ENCODE measurements at regions not wholly inside any gene's neighbourhood (a gene's known extent, or its start where the extent isn't known, plus 50 kb on each side); places are given as distances from the start of the nearest gene placed in this dataset.

DNA sequence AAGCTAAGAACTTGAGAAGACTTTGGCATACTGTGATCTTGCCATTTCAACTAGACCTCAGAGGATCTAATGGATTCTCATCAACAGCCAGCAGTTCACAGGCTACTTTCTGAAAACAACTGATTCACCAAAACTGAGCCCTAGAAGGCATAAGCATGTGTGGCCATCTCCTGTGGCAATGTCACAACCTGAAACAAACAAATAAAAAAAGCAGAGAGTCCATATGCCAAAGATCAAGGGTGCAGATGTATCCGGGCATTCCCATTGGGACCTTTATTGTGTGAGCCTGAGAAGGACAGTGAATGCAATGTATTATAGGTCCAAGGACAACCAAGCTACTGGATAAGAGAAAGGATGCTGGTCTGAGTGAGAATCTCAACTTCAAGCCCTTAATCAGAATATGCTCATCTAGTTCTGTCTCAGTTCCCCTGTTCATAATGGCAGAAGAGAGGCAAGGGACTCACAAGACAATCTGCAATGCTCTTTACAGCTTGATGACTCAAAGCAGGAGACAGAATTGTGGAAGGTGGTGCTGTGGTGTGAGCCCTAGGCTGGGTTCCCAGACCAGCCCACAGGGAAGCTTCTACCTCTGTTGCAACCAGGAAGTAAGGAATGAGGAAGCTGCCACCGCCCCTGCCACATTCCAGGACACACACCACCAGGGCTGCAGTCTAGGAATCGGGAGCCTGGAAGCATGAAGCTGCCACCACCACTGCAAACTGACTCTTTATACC lies 133.7 kb downstream of the RAP2A start:
- H3K27ac Mint-ChIP-seq = no peak overlapping the region
- H3K4me1 Mint-ChIP-seq = peaks cover 3% of the 10 kb centered on the region
- peaks cover 69% of the 10 kb centered on the region for H3K27me3 Mint-ChIP-seq
- DNase-seq (no peak), ATAC-seq (no peak)
- no peaks in the 10 kb centered on the region for H3K36me3 Mint-ChIP-seq (ENCODE audit: low read depth)
- H3K9me3 ChIP-seq (ENCODE audit: control insufficient read depth, low read length, poor library complexity, severe bottlenecking) = no peaks in the 10 kb centered on the region
- no peak overlapping the region for H3K4me3 Mint-ChIP-seq

DNA sequence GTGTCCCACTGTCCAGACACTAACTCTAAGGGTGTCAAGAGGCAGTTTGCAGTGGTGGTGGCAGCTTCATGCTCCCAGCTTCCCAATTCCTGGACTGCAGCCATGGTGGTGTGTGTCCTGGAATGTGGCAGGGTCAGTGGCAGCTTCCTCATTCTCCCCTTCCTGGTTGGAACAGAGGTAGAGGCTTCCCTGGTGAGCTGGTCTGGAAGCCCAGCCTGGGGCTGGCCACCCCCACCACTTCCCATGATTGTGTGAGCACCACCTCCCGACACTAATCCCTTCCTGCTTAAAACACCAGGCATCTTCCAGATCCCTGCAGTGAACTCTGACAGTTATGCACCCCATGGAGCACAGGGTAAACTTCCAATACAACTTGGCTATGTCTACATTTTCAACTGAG lies 134.9 kb downstream of the RAP2A start:
- Mint-ChIP-seq H3K4me1 (peaks cover 3% of the 10 kb centered on the region), H3K36me3 (ENCODE audit: low read depth) (no peaks in the 10 kb centered on the region), H3K27me3 (peaks cover 71% of the 10 kb centered on the region), H3K4me3 (no peak overlapping the region), H3K27ac (no peak overlapping the region)
- ATAC-seq (no peak), DNase-seq (no peak)
- H3K9me3 ChIP-seq (ENCODE audit: control insufficient read depth, low read length, poor library complexity, severe bottlenecking) = no peaks in the 10 kb centered on the region

DNA sequence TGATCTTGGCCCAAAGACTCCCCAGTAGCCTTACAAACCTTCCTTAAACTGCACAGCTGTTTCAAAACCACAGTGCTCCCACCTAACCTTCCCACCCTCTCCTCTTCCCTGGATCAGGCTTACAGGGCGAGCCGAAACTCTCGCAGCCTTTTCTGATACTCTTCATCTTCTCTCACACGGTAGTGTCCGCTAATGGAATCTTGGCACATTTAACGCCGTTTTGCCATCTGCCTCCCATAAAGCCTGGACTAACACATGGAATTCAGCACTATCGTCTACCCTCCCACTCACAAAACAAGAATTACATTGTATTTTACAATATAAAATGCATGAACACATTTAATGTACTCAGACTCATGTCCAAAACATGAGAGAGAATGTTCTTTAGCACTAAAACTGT lies 135.9 kb downstream of the RAP2A start:
- no peak overlapping the region for H3K27ac Mint-ChIP-seq
- ATAC-seq = no peak

DNA sequence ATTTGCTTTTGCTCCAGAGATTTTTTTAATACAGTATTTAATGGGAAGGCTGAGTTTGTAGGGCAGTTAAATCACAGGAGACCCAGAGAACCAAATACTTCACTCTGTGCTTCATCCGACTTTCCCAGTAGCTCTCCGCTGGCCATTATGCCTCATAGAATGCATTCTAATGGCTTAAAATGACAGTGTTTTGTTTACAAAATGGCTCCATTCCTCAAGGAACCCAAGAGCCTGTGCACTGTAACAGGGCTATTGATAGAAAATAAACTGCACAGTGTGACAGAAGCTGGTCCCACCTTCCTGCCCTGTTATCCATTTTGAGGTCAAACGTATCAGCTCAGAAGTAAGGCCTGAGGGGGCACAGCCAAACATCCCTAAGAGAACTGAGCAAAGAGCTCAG lies 136.5 kb downstream of the RAP2A start:
- H3K4me1 Mint-ChIP-seq = peaks cover 3% of the 10 kb centered on the region
- H3K27me3 Mint-ChIP-seq = peaks cover 55% of the 10 kb centered on the region
- no peaks in the 10 kb centered on the region for H3K36me3 Mint-ChIP-seq (ENCODE audit: low read depth)
- no peak overlapping the region for H3K27ac Mint-ChIP-seq
- no peak overlapping the region for H3K4me3 Mint-ChIP-seq
- DNase-seq (no peak), ATAC-seq (no peak)
- H3K9me3 ChIP-seq (ENCODE audit: control insufficient read depth, low read length, poor library complexity, severe bottlenecking) = no peaks in the 10 kb centered on the region

More for the DNA sequence above, 135.9 kb downstream of the RAP2A start:
- Mint-ChIP-seq H3K4me1 (peaks cover 3% of the 10 kb centered on the region), H3K36me3 (ENCODE audit: low read depth) (no peaks in the 10 kb centered on the region), H3K4me3 (no peak overlapping the region), H3K27me3 (peaks cover 61% of the 10 kb centered on the region)
- DNase-seq = no peak
- no peaks in the 10 kb centered on the region for H3K9me3 ChIP-seq (ENCODE audit: control insufficient read depth, low read length, poor library complexity, severe bottlenecking)

DNA sequence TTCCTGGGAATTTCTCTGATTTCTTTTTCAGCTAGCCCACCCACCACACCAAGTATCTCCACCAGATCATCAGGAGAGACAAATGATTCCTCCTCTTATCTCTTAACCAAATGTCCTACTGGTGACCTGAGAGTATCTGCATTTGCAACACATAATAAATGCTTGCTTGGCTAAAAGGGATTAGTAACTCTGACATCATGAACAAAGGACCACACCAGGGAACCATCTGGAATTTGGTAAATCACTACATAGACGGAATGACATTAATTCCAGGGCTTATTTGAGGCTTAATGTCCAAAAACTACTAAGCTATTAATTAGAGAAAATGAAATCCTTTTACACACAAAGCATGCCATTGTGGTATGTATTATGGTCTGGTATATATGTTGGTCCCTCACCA lies 139.0 kb downstream of the RAP2A start:
- H3K27ac Mint-ChIP-seq = no peak overlapping the region
- DNase-seq = no peak
- H3K27me3 Mint-ChIP-seq = peaks cover 35% of the 10 kb centered on the region
- no peaks in the 10 kb centered on the region for H3K36me3 Mint-ChIP-seq (ENCODE audit: low read depth)
- H3K9me3 ChIP-seq (ENCODE audit: control insufficient read depth, low read length, poor library complexity, severe bottlenecking) = no peaks in the 10 kb centered on the region
- ATAC-seq = no peak
- H3K4me3 Mint-ChIP-seq = no peak overlapping the region
- H3K4me1 Mint-ChIP-seq = no peaks in the 10 kb centered on the region

DNA sequence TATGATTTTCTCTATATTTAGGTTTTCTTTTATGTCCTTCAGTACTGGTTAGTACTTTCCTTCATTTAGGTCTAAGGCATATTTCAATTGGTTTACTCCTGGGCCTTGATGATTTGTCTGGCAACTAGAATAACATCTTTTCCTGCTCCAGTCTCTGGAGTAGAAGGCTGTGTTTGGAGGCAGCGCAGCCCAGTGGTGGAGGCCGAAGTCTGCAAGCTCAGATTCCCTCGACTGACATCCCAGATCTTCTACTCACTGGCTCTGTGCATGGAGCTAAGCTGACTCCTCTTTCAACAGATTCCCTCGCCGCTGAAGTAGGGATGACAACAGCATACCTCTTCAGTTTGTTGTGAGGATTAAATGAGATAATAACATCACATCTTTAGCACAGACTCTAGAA lies 141.0 kb downstream of the RAP2A start:
- no peaks in the 10 kb centered on the region for H3K9me3 ChIP-seq (ENCODE audit: control insufficient read depth, low read length, poor library complexity, severe bottlenecking)
- Mint-ChIP-seq H3K36me3 (ENCODE audit: low read depth) (no peaks in the 10 kb centered on the region), H3K4me1 (no peaks in the 10 kb centered on the region), H3K27me3 (peaks cover 26% of the 10 kb centered on the region), H3K4me3 (no peak overlapping the region), H3K27ac (no peak overlapping the region)
- no peak for DNase-seq
- ATAC-seq = no peak

DNA sequence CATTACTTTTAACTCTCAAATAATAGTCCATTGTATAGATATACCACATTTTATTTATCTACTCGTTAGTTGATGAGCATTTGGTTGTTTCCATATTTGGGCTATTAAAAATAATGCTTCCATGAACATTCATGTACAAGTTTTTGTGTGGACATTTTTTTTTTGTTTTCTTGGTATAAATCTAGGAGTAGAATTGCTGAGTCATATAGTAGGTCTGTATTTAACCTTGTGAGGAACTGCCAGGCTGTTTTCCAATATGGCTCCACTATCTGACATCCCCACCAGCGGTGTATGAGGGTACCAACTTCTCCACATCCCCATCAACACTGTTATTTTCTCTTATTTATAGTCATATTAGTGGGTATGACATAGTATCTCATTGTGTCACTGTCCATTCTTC lies 143.1 kb downstream of the RAP2A start:
- peaks cover 14% of the 10 kb centered on the region for H3K27me3 Mint-ChIP-seq
- ATAC-seq = no peak
- no peak for DNase-seq
- H3K4me1 Mint-ChIP-seq = no peaks in the 10 kb centered on the region
- H3K27ac Mint-ChIP-seq = no peak overlapping the region
- H3K36me3 Mint-ChIP-seq (ENCODE audit: low read depth) = no peaks in the 10 kb centered on the region
- no peaks in the 10 kb centered on the region for H3K9me3 ChIP-seq (ENCODE audit: control insufficient read depth, low read length, poor library complexity, severe bottlenecking)
- no peak overlapping the region for H3K4me3 Mint-ChIP-seq

DNA sequence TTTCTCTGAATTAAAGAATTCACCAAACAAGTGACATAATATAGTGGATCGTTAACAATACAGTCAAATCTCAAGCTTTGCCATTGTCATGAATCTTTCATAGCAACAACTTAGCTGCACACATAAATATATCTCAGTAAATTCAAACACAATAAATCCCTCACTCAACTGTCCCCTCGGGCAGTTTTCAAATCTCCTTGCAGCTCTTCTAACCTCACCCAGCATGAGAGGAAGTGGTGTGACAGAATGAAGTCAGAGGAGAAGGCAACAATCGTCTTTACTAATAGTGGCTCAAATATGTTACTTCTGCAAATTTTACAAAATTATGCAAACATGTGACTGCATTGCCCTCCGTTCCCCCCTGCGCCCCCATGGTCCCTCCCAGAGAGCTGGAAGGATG lies 148.2 kb downstream of the RAP2A start:
- DNase-seq (no peak), ATAC-seq (no peak)
- no peaks in the 10 kb centered on the region for H3K9me3 ChIP-seq (ENCODE audit: control insufficient read depth, low read length, poor library complexity, severe bottlenecking)
- Mint-ChIP-seq H3K4me3 (no peak overlapping the region), H3K4me1 (no peaks in the 10 kb centered on the region), H3K27ac (no peak overlapping the region), H3K36me3 (ENCODE audit: low read depth) (no peaks in the 10 kb centered on the region), H3K27me3 (peaks cover 25% of the 10 kb centered on the region)

DNA sequence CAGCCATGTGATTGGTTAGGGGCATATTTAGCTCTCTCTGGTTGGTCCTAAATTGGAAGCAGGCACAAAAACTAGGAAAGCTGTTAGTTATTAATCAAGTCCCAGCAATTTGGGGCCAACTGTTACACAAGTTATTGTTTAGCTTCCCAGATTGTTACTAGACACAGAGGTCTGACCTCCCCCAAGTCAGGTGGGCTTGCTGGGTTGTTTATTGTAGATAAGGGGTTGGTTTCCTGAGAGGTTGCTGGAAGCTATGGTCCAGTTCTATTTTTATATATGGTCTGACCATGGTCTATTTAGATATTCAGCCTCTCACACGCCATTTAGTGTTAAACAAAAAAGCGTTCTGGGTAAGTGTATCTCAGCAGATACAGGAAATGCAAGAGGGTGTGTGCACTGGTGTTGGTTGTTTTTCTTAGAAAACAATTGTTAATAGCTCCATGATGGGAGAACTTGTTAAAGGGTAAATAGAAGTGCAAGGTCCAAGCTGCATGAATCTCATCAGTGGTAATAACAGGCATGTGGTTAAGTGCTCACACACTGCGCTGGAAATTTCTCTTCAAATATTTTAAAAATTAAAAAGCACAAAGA lies 150.0 kb downstream of the RAP2A start:
- ATAC-seq = no peak
- Mint-ChIP-seq H3K36me3 (ENCODE audit: low read depth) (no peaks in the 10 kb centered on the region), H3K27ac (no peak overlapping the region), H3K27me3 (peaks cover 18% of the 10 kb centered on the region), H3K4me1 (no peaks in the 10 kb centered on the region), H3K4me3 (no peak overlapping the region)
- H3K9me3 ChIP-seq (ENCODE audit: control insufficient read depth, low read length, poor library complexity, severe bottlenecking) = no peaks in the 10 kb centered on the region
- no peak for DNase-seq

DNA sequence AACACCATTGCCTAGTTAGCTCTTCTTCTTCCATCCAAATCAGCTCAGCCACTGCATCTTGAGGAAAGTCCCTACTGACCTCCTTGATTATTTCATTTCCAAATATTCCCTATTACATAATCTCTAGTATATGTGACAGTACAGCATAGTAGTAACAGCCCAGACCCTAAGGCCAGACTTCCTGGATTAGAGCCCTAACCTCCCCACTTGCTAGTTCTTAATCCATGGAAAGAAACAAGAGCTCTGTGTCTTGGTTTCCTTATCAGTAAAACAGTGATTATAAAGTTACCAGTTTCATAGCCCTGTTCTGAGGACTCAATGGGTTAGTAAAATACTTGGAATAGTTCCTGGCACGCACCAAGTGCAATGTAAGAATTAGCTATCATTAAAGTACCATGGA lies 153.0 kb downstream of the RAP2A start:
- no peaks in the 10 kb centered on the region for H3K9me3 ChIP-seq (ENCODE audit: control insufficient read depth, low read length, poor library complexity, severe bottlenecking)
- no peaks in the 10 kb centered on the region for H3K36me3 Mint-ChIP-seq (ENCODE audit: low read depth)
- ATAC-seq (no peak), DNase-seq (no peak)
- no peak overlapping the region for H3K4me3 Mint-ChIP-seq
- no peaks in the 10 kb centered on the region for H3K4me1 Mint-ChIP-seq
- H3K27ac Mint-ChIP-seq = no peak overlapping the region
- H3K27me3 Mint-ChIP-seq = peaks cover 22% of the 10 kb centered on the region

DNA sequence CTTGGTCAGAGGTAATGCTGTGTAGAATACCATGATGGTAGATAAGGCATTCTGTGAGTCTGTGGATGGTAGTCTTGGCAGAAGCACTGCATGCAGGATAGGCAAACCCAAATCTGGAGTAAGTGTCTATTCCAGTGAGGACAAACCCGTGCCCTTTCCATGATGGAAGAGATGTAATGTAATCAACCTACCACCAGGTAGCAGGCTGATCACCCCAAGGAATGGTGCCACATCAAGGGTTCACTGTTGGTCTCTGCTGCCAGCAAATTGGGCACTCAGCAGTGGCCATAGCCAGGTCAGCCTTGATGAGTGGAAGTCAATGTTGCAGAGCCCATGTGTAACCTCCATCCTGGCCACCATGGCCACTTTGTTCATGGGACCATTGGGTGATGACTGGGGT lies 155.0 kb downstream of the RAP2A start:
- H3K36me3 Mint-ChIP-seq (ENCODE audit: low read depth) = no peaks in the 10 kb centered on the region
- no peak for DNase-seq

DNA sequence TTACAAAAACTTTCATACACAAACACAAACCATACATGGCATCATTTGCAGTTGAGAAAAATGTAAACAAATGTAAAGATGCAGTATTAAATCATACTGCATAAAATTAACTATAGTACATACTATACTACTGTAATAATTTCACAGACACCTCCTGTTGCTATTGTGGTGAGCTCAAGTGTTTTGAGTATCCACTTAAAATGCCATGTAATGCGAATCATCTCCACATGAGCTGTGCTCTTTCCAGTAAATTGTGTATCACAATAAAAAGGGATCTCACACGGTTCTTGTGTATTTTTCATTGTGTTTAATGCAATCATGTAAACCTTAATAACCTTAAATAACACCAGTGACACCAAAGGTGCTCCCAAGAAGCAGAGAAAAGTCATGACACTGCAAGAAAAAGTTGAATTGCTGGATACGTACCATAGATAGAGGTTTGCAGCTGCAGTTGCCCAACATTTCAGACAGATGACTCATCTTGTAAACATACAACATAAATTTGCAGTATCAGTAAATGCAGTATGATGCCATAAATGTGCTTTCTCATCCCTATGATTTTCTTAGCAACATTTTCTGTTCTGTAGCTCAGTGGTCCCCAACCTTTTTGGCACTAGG lies 166.6 kb downstream of the RAP2A start:
- Mint-ChIP-seq H3K4me3 (no peak overlapping the region), H3K4me1 (no peaks in the 10 kb centered on the region), H3K27ac (no peak overlapping the region), H3K36me3 (ENCODE audit: low read depth) (no peaks in the 10 kb centered on the region), H3K27me3 (peaks cover 18% of the 10 kb centered on the region)
- DNase-seq = no peak
- ATAC-seq = no peak
- H3K9me3 ChIP-seq (ENCODE audit: control insufficient read depth, low read length, poor library complexity, severe bottlenecking) = no peaks in the 10 kb centered on the region

More for the DNA sequence above, 155.0 kb downstream of the RAP2A start:
- H3K4me3 Mint-ChIP-seq = no peak overlapping the region
- H3K9me3 ChIP-seq (ENCODE audit: control insufficient read depth, low read length, poor library complexity, severe bottlenecking) = no peaks in the 10 kb centered on the region
- no peak overlapping the region for H3K27ac Mint-ChIP-seq
- no peaks in the 10 kb centered on the region for H3K4me1 Mint-ChIP-seq
- H3K27me3 Mint-ChIP-seq = peaks cover 16% of the 10 kb centered on the region
- no peak for ATAC-seq

DNA sequence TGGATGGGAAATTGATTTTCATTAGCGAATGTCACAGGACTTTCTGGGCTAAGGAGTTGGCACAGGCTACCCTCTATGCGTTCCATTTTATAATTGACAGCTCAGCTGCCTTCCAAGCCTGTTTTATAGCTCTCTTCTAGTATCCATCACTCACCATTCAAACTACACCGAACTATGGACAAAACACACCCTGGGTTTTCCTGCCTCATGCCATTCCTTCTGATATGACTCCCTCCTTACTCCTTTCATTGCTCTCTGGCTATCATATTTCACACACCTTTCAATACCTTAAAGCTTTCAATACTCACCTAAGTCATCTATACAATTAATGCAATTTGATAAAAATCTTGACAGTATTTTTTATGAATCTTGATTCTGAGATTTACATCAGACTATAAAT lies 181.3 kb downstream of the RAP2A start:
- no peak overlapping the region for H3K4me3 Mint-ChIP-seq
- H3K27ac Mint-ChIP-seq = no peak overlapping the region
- peaks cover 33% of the 10 kb centered on the region for H3K27me3 Mint-ChIP-seq
- H3K36me3 Mint-ChIP-seq (ENCODE audit: low read depth) = no peaks in the 10 kb centered on the region
- no peaks in the 10 kb centered on the region for H3K9me3 ChIP-seq (ENCODE audit: control insufficient read depth, low read length, poor library complexity, severe bottlenecking)
- ATAC-seq (no peak), DNase-seq (no peak)
- H3K4me1 Mint-ChIP-seq = no peaks in the 10 kb centered on the region

DNA sequence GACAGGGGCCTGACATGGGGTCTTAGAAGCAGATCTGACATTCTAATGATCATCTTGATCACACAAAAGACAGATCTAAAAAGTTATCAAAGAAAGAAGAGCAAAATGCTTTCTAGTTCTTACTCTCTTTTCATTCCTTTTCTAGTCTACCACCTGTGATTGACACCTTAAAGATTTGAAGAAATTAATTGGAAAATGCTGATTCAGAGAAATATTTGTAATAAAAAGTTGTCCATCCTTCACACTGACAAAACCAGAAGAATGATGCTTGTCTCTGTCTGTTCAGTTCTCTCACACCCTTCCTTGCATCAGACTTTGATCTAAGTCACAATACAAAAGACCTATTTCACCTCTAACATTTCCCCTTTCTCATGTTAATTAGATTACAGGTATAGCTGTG lies 182.4 kb downstream of the RAP2A start:
- no peaks in the 10 kb centered on the region for H3K9me3 ChIP-seq (ENCODE audit: control insufficient read depth, low read length, poor library complexity, severe bottlenecking)
- peaks cover 33% of the 10 kb centered on the region for H3K27me3 Mint-ChIP-seq
- ATAC-seq (no peak), DNase-seq (no peak)
- no peaks in the 10 kb centered on the region for H3K4me1 Mint-ChIP-seq
- H3K27ac Mint-ChIP-seq = no peak overlapping the region
- no peaks in the 10 kb centered on the region for H3K36me3 Mint-ChIP-seq (ENCODE audit: low read depth)
- H3K4me3 Mint-ChIP-seq = no peak overlapping the region

Data from T-helper 17 cell (primary cell).